ENCODE measurements at regions not wholly inside any gene's neighbourhood (a gene's known extent, or its start where the extent isn't known, plus 50 kb on each side); places are given as distances from the start of the nearest gene placed in this dataset.

- no peak for TF ChIP-seq POLR2A (IDR thresholded peaks at IDR 0.05)
- no peak for TF ChIP-seq CTCF (IDR thresholded peaks at IDR 0.05)
- no peak for TF ChIP-seq POLR2AphosphoS5 (IDR thresholded peaks at IDR 0.05)
These were observed 264.4 kb upstream of the RBMY1B start for GRCh38 chrY:21246780-21247179.

All from upper lobe of left lung (tissue), 4 donors.